Superior temporal gyrus (tissue), 1 donor: ENCODE measurements at regions not wholly inside any gene's neighbourhood (a gene's known extent, or its start where the extent isn't known, plus 50 kb on each side); places are given as distances from the start of the nearest gene placed in this dataset.
"Not testable (repeated sequence)": the region's sequence is repeated elsewhere in the genome, so short reads cannot be mapped to it uniquely, and the experiment has no call there.

ENCODE experiments used
- DNase-seq: peaks from one replicate; pipeline ENCODE4 v3.0.0-alpha.2; 2016; ENCODE audit errors: extremely low spot score

DNA sequence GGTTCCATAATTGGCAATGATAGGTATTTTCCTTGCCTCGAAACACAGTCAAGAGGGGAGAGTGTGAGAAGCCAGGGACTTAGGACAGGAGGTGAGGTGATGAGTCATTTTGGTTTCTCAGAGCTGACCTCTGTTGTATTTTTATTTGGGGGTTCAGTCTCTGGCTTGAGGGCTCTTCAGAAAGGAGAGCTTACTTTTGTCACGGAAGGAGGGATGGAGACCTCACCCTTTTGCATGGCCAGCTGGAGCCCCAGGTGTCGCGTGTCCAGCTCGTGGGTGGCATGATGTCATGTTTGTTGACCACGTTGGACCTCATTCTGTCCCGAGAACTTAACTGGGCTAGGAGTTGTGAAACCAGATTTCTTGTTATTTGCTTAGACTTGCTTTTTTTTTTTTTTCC, 293.9 kb downstream of the QKI start:
- DNase-seq, result no peak

GRCh38 chr6:163707387-163708355, 293.2 kb downstream of the QKI start:
- DNase-seq, result peak; percentile 50

DNA sequence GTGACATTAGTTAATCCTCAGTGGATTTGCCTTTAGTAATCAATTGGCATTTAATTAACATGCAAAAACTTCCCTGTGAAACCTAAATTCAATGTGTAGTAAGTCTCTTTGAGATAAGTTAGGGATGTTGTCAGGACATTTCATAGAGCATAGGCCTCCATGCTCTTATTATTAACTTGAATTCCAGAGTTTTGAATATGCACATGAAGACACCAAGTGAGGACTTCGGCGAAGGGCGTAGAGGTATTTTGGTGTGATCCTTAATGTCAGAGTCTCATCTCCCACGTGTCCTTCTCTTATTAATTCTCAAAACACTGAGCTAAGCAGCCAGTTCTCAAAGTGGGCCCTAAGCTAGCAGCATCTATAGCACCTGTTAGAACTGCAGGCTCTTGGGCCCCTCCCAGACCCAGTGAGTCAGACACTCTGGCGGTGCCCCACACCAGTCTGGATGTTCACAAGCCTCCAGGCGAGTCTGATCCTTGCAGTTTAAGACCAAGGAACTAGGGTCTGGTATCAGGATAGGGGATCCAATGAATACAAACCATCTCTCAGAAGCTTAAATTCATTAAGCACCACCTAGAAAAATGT, 292.1 kb downstream of the QKI start:
- DNase-seq, result no peak

- DNase-seq, result no peak
These were observed 291.4 kb downstream of the QKI start for GRCh38 chr6:163705923-163706322.

GRCh38 chr6:163702736-163703135, 288.2 kb downstream of the QKI start:
- no peak for DNase-seq

GRCh38 chr6:163701762-163702161, 287.2 kb downstream of the QKI start:
- no peak for DNase-seq

DNA sequence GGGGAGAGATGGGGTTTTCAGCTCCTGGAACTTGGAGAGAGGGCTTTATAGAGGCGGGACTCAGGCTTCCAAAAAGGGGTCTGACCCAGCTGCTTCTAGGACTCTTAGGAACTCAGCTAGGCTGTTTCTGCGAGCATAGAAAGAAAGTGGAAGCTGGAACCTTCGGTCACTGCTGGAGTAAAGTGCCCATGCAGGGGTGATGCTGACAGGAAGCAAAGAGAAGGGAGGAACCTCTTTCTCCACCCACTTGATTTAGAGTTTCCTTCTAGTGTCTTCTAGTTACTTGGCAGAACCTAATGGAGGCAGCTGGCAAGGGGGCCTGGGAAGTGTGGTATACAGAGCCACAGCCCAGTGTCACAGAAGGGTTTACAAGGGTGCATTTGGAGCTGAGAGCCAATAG, 283.6 kb downstream of the QKI start:
- DNase-seq, result no peak

DNA sequence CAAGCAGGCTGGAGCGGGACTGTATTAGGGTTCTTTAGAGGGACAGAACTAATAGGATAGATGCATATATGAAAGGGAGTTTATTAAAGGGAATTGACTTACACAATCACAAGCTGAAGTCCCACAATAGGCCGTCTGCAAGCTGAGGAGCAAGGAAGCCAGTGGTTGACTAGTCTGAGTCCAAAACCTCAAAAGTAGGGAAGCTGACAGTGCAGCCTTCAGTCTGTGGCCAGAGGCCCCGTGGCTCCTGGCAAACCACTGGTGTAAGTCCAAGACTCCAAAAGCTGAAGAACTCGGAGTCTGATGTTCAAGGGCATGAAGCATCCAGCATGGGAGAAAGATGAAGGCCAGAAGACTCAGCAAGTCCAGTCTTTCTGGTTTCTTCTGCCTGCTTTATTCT, 281.8 kb downstream of the QKI start:
- not testable (repeated sequence) for DNase-seq

- no peak for DNase-seq
These were observed 280.9 kb downstream of the QKI start for GRCh38 chr6:163695414-163695864.

GRCh38 chr6:163694988-163695398, 280.5 kb downstream of the QKI start:
- DNase-seq, result no peak

DNA sequence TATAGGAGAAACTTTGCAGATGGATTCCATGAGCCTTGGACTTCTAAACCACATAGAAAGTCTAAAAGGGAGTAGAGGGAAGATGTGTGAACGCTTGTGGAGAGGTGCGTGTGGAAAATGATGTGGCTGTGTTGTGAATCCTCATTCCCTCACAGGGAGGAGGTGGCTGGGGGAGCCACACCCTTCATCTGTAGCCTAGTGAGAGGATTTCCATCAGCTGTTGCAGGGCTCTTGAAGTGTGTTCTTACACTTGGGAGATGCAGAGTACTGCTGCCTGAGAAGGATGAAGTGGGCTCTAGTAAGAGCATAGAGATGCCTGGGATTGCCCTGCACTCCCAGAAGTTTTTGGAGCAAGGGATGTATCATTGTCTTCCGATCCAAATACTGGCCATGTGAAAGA, 279.6 kb downstream of the QKI start:
- DNase-seq, result no peak

DNA sequence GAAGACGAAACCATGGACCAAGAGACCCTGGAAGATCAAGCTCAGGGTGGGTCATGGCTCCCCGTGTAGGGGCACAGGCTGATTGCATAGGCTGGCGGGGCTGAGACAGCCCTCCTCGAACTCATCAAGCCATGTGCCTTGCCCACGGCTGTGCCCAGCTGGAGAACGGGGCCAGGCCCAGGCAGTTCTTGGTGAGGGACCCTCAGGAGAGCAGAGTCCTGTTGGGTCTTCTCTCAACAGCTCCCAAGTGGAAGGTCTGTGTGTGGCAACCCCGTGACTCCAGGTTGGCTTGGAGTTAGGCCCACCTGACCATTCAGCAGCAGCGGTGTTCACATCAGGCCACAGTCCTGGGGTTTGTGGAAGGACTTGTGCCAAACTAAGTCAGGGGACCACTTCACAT, 276.5 kb downstream of the QKI start:
- DNase-seq, result no peak

GRCh38 chr6:163688739-163689362, 274.3 kb downstream of the QKI start:
- no peak for DNase-seq

DNA sequence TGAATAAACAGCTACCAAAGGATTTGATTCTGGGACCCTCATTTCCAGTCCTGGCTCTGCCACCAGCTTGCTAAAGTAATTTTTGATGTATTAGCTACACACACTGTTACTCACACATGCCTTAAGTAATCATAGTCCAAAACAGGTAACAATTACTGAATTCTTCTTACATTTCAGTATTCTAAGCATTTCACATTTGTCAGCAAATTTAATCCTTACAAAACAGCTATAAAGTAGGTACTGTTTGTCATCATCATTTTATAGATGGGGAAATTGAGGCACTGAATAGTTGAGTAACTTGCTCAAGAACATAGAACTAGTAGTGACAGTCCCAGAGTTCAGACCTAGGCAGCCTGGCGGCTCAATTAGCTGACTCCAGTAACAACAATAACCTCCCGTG, 272.6 kb downstream of the QKI start:
- DNase-seq, result no peak

- no peak for DNase-seq
These were observed 271.8 kb downstream of the QKI start for GRCh38 chr6:163686301-163686700.

GRCh38 chr6:163683105-163683622, 268.6 kb downstream of the QKI start:
- DNase-seq, result no peak

- no peak for DNase-seq
These were observed 265.2 kb downstream of the QKI start for GRCh38 chr6:163679753-163680152.

DNA sequence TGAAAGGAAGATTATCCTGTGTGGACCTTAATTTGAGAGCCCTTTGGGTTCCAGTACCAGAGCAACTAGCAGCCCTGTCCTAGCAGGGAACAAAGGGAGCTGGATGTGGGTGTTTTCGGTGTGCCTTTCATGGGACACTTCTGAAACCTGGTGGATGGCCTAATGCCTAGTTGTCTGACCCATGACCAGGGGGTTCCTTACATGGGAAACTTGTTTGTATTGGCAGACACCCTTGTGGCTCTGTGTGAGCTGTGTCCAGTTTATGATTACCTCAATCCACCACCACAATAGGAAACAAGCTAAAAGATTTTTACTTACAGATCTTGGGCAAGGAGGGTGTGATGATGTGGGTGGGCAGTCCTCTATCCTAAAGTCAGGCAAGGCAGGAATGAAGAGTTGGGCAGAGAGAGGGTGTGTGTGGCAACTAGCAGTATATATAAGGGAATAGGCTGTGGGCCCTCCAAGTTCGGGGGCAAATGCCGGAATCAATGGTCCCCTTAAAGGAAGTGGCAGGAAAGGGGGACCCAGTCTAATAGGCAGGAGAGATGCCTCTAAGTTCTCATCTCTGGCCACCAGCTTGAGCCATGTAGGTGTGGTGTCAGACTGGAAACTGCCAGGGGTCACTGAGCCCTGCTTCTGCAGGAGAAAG, 264.6 kb downstream of the QKI start:
- DNase-seq, result no peak

- DNase-seq, result no peak
These were observed 261.1 kb downstream of the QKI start for GRCh38 chr6:163675611-163676010.

DNA sequence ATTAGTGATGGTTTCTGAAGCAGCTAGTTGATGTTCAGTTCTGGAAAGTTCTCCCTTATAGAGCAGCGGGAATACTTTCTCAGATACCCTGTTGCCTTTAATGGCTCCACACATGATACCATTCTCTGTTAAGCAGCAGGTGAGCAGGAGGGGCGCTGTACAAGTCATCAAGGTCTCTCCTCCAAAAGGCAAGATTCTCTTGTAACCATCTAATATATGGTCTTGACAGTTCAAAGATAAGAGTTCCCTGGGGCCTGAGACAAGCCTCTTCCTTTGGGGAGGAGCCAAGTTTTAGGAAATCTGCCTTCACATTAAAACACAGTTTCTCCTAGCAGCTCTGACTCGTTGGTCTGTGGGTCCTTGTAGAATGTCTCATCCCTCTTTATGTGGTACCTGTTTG, 258.2 kb downstream of the QKI start:
- DNase-seq, result no peak

GRCh38 chr6:163671791-163672190, 257.3 kb downstream of the QKI start:
- DNase-seq, result no peak

GRCh38 chr6:163671355-163671754, 256.8 kb downstream of the QKI start:
- no peak for DNase-seq
